GM12878 (cell line): ENCODE measurements at regions not wholly inside any gene's neighbourhood (a gene's known extent, or its start where the extent isn't known, plus 50 kb on each side); places are given as distances from the start of the nearest gene placed in this dataset.

ENCODE experiments used
- ATAC-seq: fragments of 200-7000 bp; cut with Tn5 transposase; 3 replicates; pipeline ENCODE4 v1.9.1; 2020; ENCODE audit warnings: mild to moderate bottlenecking, moderate library complexity
- BruUV-seq: library from RNA; stranded (reverse); fragments of 400-500 nt; replicated peaks from 2 replicates; lab custom pipeline; 2021; lab: Mats Ljungman, UMichigan
- CTCF ChIA-PET: fragments of 300-600 bp; sonication (Branson Sonifier 250); formaldehyde crosslinking; extraction: SDS; loops from one replicate; lab custom pipeline; 2021; ENCODE audit warnings: inconsistent platforms; lab: Yijun Ruan, JAX
- POLR2A ChIA-PET: fragments of 350-600 bp; formaldehyde crosslinking; extraction: SDS; loops from one replicate; lab custom pipeline; 2021; ENCODE audit warnings: inconsistent platforms; lab: Charles Lee
- RAD21 ChIA-PET: fragments of 300-600 bp; sonication (Branson Sonifier 250); formaldehyde crosslinking; loops from one replicate; lab custom pipeline; 2023; ENCODE audit warnings: antibody characterized with exemption; ENCODE audit not compliant: unreplicated experiment; lab: Charles Lee
- SMC1A ChIA-PET: fragments of 300-600 bp; sonication (Branson Sonifier 250); formaldehyde crosslinking; loops from one replicate; lab custom pipeline; 2023; ENCODE audit not compliant: unreplicated experiment, uncharacterized antibody; lab: Charles Lee
- DNase-seq: peaks from one replicate; pipeline ENCODE4 v3.0.0-alpha.2; 2011; ENCODE audit warnings: low read depth, low spot score
- FAIRE-seq: peaks from 3 replicates; lab custom pipeline; 2011; peaks lifted over from hg19 to GRCh38; lab: Jason Lieb, UNC
- H2AFZ ChIP-seq: 2 replicates; pipeline ENCODE4 v1.6.0; 2011; ENCODE audit warnings: low read depth, low read length, control low read depth; ENCODE audit not compliant: control insufficient read depth
- H3K27ac ChIP-seq: 2 replicates; pipeline ENCODE4 v1.5.1; 2011; ENCODE audit warnings: control low read depth; ENCODE audit not compliant: control insufficient read depth, insufficient read depth
- H3K27me3 ChIP-seq, 2 experiments: replicated peaks in 1 of 2; 2 replicates each; pipeline versions ENCODE4 v1.6.0 to v1.6.1; 2011; ENCODE audit warnings: low read length in 1 of 2; ENCODE audit not compliant: control insufficient read depth in 2 of 2, insufficient read depth in 2 of 2
- H3K36me3 ChIP-seq, 2 experiments: 2 replicates each; pipeline ENCODE4 v1.5.1; 2011; ENCODE audit warnings: low read length in 1 of 2; ENCODE audit not compliant: control insufficient read depth in 2 of 2, insufficient read depth in 2 of 2
- H3K4me1 ChIP-seq: 2 replicates; pipeline ENCODE4 v1.6.1; 2011; ENCODE audit warnings: mild to moderate bottlenecking, low read length, moderate library complexity, mixed read lengths; ENCODE audit not compliant: control insufficient read depth, insufficient read depth
- H3K4me2 ChIP-seq: 2 replicates; pipeline ENCODE4 v1.6.0; 2011; ENCODE audit warnings: control low read depth; ENCODE audit not compliant: control insufficient read depth, insufficient read depth
- H3K4me3 ChIP-seq: fragments of 200-600 bp; sonication (generic); 2 replicates; pipeline ENCODE4 v1.5.1; 2016
- H3K79me2 ChIP-seq: 2 replicates; pipeline ENCODE4 v1.6.0; 2011; ENCODE audit warnings: low read length; ENCODE audit not compliant: control insufficient read depth, insufficient read depth
- H3K9ac ChIP-seq: 2 replicates; pipeline ENCODE4 v1.8.0; 2011; ENCODE audit warnings: low read length, control low read depth, mixed read lengths; ENCODE audit not compliant: control insufficient read depth, insufficient read depth
- H3K9me3 ChIP-seq: replicated peaks from 3 replicates; pipeline ENCODE4 v1.5.1; 2011; ENCODE audit warnings: mild to moderate bottlenecking, low read length; ENCODE audit not compliant: control insufficient read depth, insufficient read depth
- H4K20me1 ChIP-seq: 2 replicates; pipeline ENCODE4 v1.6.0; 2011; ENCODE audit not compliant: control insufficient read depth, insufficient read depth
- ATF7 ChIP-seq: fragments of 450-650 bp; IDR thresholded peaks from 2 replicates; pipeline ENCODE4 v1.6.1; 2016; ENCODE audit warnings: low read depth, mild to moderate bottlenecking
- CHD1 ChIP-seq: IDR thresholded peaks from 2 replicates; pipeline ENCODE4 v1.6.1; 2012; ENCODE audit warnings: low read depth, low read length, improper control_type of control experiment
- CHD2 ChIP-seq: IDR thresholded peaks from 2 replicates; pipeline ENCODE4 v1.6.1; 2011; ENCODE audit warnings: low read depth, low read length, improper control_type of control experiment, borderline replicate concordance
- CTCF ChIP-seq, 3 experiments: IDR thresholded peaks in 2 of 3; conservative IDR thresholded peaks in 1 of 3; 2 replicates each; pipeline ENCODE4 v1.5.1; 2011; ENCODE audit warnings: low read depth in 3 of 3, low read length in 3 of 3, mild to moderate bottlenecking in 3 of 3, control low read depth in 2 of 3, moderate library complexity in 2 of 3, inconsistent platforms in 1 of 3, mixed read lengths in 1 of 3; ENCODE audit not compliant: control insufficient read depth in 2 of 3, insufficient read depth in 1 of 3; ENCODE audit errors: extremely low read depth in 1 of 3
- EZH2 ChIP-seq: IDR thresholded peaks from 2 replicates; pipeline ENCODE4 v1.6.1; 2012; ENCODE audit warnings: low read depth, mild to moderate bottlenecking, control low read depth, inconsistent platforms, low read length, borderline replicate concordance; ENCODE audit not compliant: control insufficient read depth
- FOS ChIP-seq: IDR thresholded peaks from 3 replicates; pipeline ENCODE4 v1.6.1; 2011; ENCODE audit warnings: borderline replicate concordance; ENCODE audit not compliant: insufficient read length; ENCODE audit errors: extremely low read depth
- FOXM1 ChIP-seq: IDR thresholded peaks from 2 replicates; pipeline ENCODE4 v1.6.1; 2012; ENCODE audit warnings: low read depth, mild to moderate bottlenecking, inconsistent platforms, low read length, moderate library complexity
- HDGF ChIP-seq: fragments of 450-650 bp; IDR thresholded peaks from 2 replicates; pipeline ENCODE4 v1.6.1; 2016; ENCODE audit warnings: antibody characterized with exemption
- MEF2A ChIP-seq: IDR thresholded peaks from 2 replicates; pipeline ENCODE4 v1.6.1; 2011; ENCODE audit warnings: low read depth, mild to moderate bottlenecking, low read length, moderate library complexity; ENCODE audit not compliant: insufficient read depth
- MYC ChIP-seq: IDR thresholded peaks from 2 replicates; pipeline ENCODE4 v1.6.1; 2011; ENCODE audit warnings: mild to moderate bottlenecking, low read length, moderate library complexity, inconsistent platforms; ENCODE audit not compliant: insufficient read depth, insufficient replicate concordance, insufficient read length, severe bottlenecking
- POLR2AphosphoS5 ChIP-seq: IDR thresholded peaks from 2 replicates; pipeline ENCODE4 v1.6.1; 2011; ENCODE audit warnings: mild to moderate bottlenecking, low read length, inconsistent platforms
- SPI1 ChIP-seq: IDR thresholded peaks from 2 replicates; pipeline ENCODE4 v1.6.1; 2011; ENCODE audit warnings: low read depth, mild to moderate bottlenecking, low read length, moderate library complexity, borderline replicate concordance; ENCODE audit not compliant: insufficient read depth
- ZNF24 ChIP-seq: fragments of 450-650 bp; IDR thresholded peaks from 2 replicates; pipeline ENCODE4 v1.6.1; 2017; ENCODE audit warnings: antibody characterized with exemption, mild to moderate bottlenecking
- WGBS: methylation state at CpG from one replicate; pipeline ENCODE4 v1.1.6; 2016; ENCODE audit warnings: low lambda C conversion rate; ENCODE audit not compliant: insufficient replicate concordance, insufficient coverage; ENCODE audit errors: missing lambda C conversion rate; 5-methylcytosine and 5-hydroxymethylcytosine counted together
- in situ Hi-C: fragments of 300-500 bp; cut with MboI; formaldehyde crosslinking; loops from 9 replicates; pipeline ENCODE4 v1.14.3; 2018; ENCODE audit warnings: mixed read lengths
- intact Hi-C: fragments of 100-400 bp; cut with micrococcal nuclease; formaldehyde crosslinking; loops from one replicate; pipeline ENCODE4 v1.14.2; 2022; ENCODE audit not compliant: unreplicated experiment

DNA sequence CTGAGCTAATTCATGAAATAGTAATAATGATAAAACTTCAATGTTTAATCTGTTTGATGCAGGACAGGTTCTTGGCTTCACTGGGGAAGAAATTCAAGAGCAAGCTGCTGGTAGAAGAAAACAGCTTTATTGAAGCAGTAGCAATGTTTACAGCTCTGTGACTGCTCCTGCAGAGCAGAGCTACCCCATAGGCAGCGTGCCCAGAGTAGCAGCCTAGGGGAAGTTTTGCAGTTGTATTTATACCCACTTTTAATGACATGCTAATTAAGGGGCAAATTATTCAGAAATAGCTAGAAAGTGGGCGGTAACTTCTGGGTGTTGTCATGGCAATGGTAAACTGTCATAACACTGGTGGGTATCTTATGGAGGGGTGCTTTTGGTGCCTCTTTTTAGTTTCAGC, 518.0 kb downstream of the RFPL4B start:
- ChIA-PET POLR2A (no interaction called here), CTCF (interaction anchor here (0.7 to 1.2 kb wide), 2 partner anchors 23 to 1015 kb away, joined by 3 read pairs; no protein-coding TSS in a partner anchor), SMC1A (interaction anchor here (0.6 to 1.6 kb wide), 2 partner anchors 9 to 220 kb away, joined by 3 read pairs; no protein-coding TSS in a partner anchor), RAD21 (interaction anchor here (0.7 kb wide), 1 partner anchor 12 kb away, joined by 3 read pairs; no protein-coding TSS in a partner anchor)
- no peak overlapping the region for H3K4me2 ChIP-seq
- H3K79me2 ChIP-seq = no peaks in the 10 kb centered on the region
- DNase-seq = no peak
- no peak overlapping the region for H3K9ac ChIP-seq
- H3K4me3 ChIP-seq = no peak overlapping the region
- no peaks in the 10 kb centered on the region for H3K27me3 ChIP-seq
- no TSS peak for BruUV-seq
- 48% methylated on average over 2 of the region's 2 CpGs for WGBS
- no peaks in the 10 kb centered on the region for H3K9me3 ChIP-seq
- H4K20me1 ChIP-seq = no peaks in the 10 kb centered on the region
- H3K4me1 ChIP-seq = no peaks in the 10 kb centered on the region
- H3K27ac ChIP-seq = no peak overlapping the region
- H3K36me3 ChIP-seq = no peaks in the 10 kb centered on the region
- intact Hi-C loops (no loop called here), in situ Hi-C loops (no loop called here)
- no peak for ATAC-seq
- H2AFZ ChIP-seq = no peak overlapping the region
- TF ChIP-seq CHD1 = no peak
- no peak for TF ChIP-seq EZH2
- TF ChIP-seq CTCF (IDR thresholded peaks at IDR 0.05 in 2 of 3, conservative IDR thresholded peaks at IDR 0.05 in 1 of 3; ENCODE audit: control insufficient read depth in 2 of 3, extremely low read depth in 1 of 3, insufficient read depth in 1 of 3, low read depth in 3 of 3, low read length in 3 of 3) = no peak
- no peak for TF ChIP-seq FOXM1
- TF ChIP-seq MEF2A = no peak
- TF ChIP-seq ZNF24 = no peak
- no peak for TF ChIP-seq ATF7
- no peak for TF ChIP-seq SPI1
- no peak for TF ChIP-seq CHD2
- TF ChIP-seq HDGF = no peak
- no peak for TF ChIP-seq FOS
- TF ChIP-seq MYC = no peak
- no peak for TF ChIP-seq POLR2AphosphoS5
- FAIRE-seq = no peak
